ACC112 (cell line): ENCODE measurements at regions not wholly inside any gene's neighbourhood (a gene's known extent, or its start where the extent isn't known, plus 50 kb on each side); places are given as distances from the start of the nearest gene placed in this dataset.

ENCODE experiments used
- H2AFZ ChIP-seq: fragments of 200-600 bp; sonication (generic); one replicate; pipeline ENCODE4 v1.6.0; 2017; ENCODE audit warnings: antibody characterized with exemption, low read length; ENCODE audit not compliant: unreplicated experiment
- H3K27ac ChIP-seq: fragments of 200-600 bp; sonication (generic); 2 replicates; pipeline ENCODE4 v1.5.1; 2014; ENCODE audit warnings: low read depth, mild to moderate bottlenecking, antibody characterized with exemption, low read length, moderate library complexity
- H3K27me3 ChIP-seq: fragments of 200-600 bp; sonication (generic); 2 replicates; pipeline ENCODE4 v1.6.1; 2014; ENCODE audit warnings: mild to moderate bottlenecking, antibody characterized with exemption, low read length, moderate library complexity, mixed read lengths; ENCODE audit not compliant: insufficient read depth
- H3K36me3 ChIP-seq: fragments of 200-600 bp; sonication (generic); 2 replicates; pipeline ENCODE4 v1.6.1; 2016; ENCODE audit warnings: mild to moderate bottlenecking, antibody characterized with exemption, low read length, moderate library complexity, mixed read lengths; ENCODE audit not compliant: insufficient read depth
- H3K4me1 ChIP-seq: fragments of 200-600 bp; sonication (generic); one replicate; pipeline ENCODE4 v1.6.1; 2016; ENCODE audit warnings: low read length, mixed read lengths; ENCODE audit not compliant: insufficient read depth, unreplicated experiment, control insufficient read depth
- H3K4me3 ChIP-seq: fragments of 200-600 bp; sonication (generic); 2 replicates; pipeline ENCODE4 v1.5.1; 2014; ENCODE audit warnings: mild to moderate bottlenecking, low read depth, low read length
- H3K79me2 ChIP-seq: fragments of 200-600 bp; sonication (generic); one replicate; pipeline ENCODE4 v1.6.0; 2016; ENCODE audit warnings: low read length; ENCODE audit not compliant: control insufficient read depth, unreplicated experiment, insufficient read depth

DNA sequence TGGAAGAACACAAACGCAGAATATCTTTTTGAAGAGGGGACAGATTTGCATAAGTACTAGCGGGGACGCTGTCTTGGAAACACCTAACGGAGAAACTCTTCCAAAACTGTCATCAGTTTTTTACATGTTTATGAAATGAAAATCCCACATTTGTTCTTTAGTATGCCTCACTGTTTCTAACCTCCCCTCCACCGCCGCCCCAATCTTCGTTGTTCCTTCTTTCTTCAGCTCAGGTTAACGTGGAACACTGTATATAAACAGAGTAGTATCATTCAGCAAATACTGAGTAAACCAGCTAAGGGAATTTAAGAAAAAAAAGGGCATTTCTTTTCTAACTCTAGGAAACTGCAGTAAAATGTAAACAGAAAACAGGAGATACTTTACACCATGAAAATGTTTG, 2345.6 kb downstream of the PCDH7 start:
- Histone ChIP-seq H3K36me3 (no peaks in the 10 kb centered on the region), H3K4me1 (peaks cover 27% of the 10 kb centered on the region), H2AFZ (no peak overlapping the region), H3K79me2 (no peaks in the 10 kb centered on the region), H3K27me3 (no peaks in the 10 kb centered on the region), H3K4me3 (no peak overlapping the region), H3K27ac (no peak overlapping the region)

DNA sequence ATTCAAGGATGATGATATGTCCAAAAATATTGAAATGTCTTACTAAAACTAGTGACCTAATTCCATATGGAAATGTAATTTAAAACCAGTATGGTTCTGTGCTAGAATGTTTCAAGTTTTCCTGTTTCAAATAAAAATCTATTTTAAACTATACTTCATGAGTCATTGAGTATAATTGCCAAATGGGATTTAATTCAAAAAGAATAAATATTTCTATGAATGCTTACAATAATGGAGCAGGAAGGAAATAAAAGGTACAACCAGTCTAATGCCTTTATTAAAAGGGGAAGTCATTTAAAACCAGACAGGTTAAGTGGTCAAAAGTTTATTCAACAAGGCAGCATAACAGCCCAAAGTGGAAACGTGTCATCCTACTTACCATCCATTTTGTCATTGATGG, 2347.1 kb downstream of the PCDH7 start:
- H3K27ac ChIP-seq, result no peak overlapping the region
- no peak overlapping the region for H3K4me3 ChIP-seq
- no peaks in the 10 kb centered on the region for H3K79me2 ChIP-seq
- peaks cover 32% of the 10 kb centered on the region for H3K4me1 ChIP-seq
- H3K27me3 ChIP-seq, result no peaks in the 10 kb centered on the region
- H2AFZ ChIP-seq, result peak overlapping the region; percentile 34
- H3K36me3 ChIP-seq, result no peaks in the 10 kb centered on the region

DNA sequence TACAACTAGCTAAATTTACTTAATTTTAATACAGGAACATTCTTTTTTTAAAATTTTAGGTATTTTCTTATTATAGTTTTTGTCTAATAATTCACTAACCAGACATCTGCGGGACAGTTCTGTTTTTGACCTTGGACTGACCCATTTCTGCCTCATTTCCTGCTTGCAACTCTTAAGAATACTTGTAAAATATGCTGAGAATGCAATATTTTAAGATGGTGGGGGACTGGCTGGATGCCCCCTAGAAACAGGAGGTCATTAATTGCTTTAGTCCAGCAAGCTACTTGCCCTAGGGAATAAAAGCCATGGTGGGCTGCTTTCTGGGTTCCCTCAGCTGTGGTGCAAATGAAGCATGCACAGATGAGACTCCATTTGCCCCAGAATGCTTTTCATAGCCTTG, 2348.4 kb downstream of the PCDH7 start:
- no peaks in the 10 kb centered on the region for H3K27me3 ChIP-seq
- no peak overlapping the region for H3K4me3 ChIP-seq
- H3K79me2 ChIP-seq, result no peaks in the 10 kb centered on the region

DNA sequence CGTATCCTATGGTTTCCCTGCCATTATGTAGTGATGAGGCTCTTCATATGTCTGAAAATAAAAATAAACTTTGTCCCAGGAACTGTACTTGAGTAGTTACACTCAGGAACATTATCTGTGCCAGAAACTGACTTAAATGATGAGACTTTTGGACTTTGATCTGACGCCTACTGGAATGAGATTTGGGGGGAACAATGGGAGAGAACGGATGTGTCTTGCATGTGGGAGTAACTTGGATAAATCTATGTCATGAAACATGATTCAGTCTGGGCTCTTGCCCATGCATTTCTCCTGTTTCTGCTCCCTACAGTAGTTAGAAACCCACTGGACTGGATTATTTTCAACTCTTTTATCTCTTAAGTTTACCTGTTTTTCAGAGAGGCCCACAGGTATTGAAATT, 2351.4 kb downstream of the PCDH7 start:
- Histone ChIP-seq H3K79me2 (no peaks in the 10 kb centered on the region), H2AFZ (peak overlapping the region; percentile 79), H3K4me3 (peak overlapping the region; percentile 60; the same call in 1 of the 2 replicates), H3K4me1 (peaks cover 33% of the 10 kb centered on the region), H3K36me3 (no peaks in the 10 kb centered on the region), H3K27me3 (no peaks in the 10 kb centered on the region), H3K27ac (peak overlapping the region; percentile 19)

More for the DNA sequence above, 2348.4 kb downstream of the PCDH7 start:
- H3K27ac ChIP-seq, result no peak overlapping the region
- peaks cover 29% of the 10 kb centered on the region for H3K4me1 ChIP-seq
- no peak overlapping the region for H2AFZ ChIP-seq
- H3K36me3 ChIP-seq, result no peaks in the 10 kb centered on the region

DNA sequence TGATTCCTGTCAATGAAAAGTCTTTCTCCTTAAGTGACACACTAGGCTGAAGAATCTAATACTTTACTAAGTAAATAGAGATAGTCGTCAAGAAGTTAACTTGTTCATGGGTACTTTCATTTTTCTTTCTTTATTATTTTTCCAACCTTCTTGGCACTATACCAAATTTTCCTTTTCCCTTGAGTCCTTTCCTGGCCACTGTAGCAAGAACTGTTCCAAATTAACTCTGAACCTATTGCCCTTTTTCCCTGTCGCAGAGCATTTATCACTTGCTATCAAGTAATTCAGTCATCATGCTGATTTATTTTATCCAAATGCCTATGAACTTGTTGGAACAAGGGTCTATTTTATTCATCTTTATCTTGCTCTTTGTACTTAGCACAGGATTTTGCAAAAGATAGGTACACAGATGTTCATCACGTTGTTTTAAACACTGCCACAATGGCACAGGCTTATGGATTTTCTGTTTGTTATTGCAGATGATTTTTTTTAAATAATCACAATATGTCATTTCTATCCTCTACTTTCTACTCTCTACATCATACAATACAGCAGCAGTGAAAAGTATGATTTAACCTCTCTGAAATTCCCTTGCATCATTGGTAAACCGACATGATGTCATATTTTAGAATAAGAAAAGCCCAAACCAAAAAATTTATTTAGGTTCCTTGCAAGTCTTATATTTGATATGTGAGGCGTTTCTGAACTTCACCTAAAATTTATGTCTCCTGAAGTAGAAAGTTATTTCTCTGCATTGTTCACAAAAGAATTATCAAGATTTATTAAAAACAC, 2352.3 kb downstream of the PCDH7 start:
- Histone ChIP-seq H3K27me3 (no peaks in the 10 kb centered on the region), H3K79me2 (no peaks in the 10 kb centered on the region), H3K4me1 (peaks cover 27% of the 10 kb centered on the region), H2AFZ (peak overlapping the region; percentile 19), H3K4me3 (peak overlapping the region; percentile 60), H3K36me3 (no peaks in the 10 kb centered on the region), H3K27ac (peak overlapping the region; percentile 30)

DNA sequence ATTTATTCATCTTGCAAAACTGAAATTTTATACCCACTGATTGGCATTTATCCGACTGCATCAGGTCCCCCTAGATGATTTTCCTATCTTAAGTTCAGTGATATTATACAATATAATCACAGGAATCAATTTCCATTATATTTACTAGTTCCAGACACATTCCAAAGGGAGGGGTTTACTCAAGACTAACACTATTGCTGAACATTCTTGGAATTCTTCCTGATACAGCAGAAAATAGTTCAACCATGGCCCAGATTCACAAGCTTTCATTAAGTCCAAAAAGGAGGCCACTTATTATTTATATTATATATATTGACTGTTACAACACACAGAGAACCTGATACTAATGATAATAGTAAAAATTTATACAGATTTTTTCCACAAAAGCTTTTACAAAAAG, 2353.6 kb downstream of the PCDH7 start:
- peak overlapping the region; percentile 74 for H2AFZ ChIP-seq
- peaks cover 26% of the 10 kb centered on the region for H3K4me1 ChIP-seq
- no peaks in the 10 kb centered on the region for H3K27me3 ChIP-seq
- no peaks in the 10 kb centered on the region for H3K79me2 ChIP-seq
- H3K27ac ChIP-seq, result peak overlapping the region; percentile 30
- no peak overlapping the region for H3K4me3 ChIP-seq
- H3K36me3 ChIP-seq, result no peaks in the 10 kb centered on the region

DNA sequence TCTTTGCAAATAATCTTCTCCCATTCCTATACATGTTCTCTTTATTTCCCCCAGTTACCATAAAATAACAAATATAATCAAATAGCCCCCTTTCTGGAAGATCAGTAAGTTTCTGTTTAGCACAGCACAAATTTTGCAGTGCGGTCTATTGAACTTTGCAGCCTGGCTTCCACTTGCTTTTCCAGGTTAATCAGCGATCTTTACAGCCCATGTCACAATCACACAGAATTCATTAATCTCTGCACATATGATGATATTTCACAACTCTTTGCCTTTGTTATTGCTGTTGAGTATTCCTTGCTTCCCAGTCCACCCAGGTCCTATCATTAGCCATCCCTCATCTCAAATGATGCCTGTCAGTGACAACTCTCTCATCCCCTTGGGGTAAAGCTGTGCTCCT, 2358.0 kb downstream of the PCDH7 start:
- no peaks in the 10 kb centered on the region for H3K79me2 ChIP-seq
- H3K4me1 ChIP-seq, result peaks cover 13% of the 10 kb centered on the region
- no peaks in the 10 kb centered on the region for H3K27me3 ChIP-seq
- no peak overlapping the region for H3K27ac ChIP-seq
- H3K36me3 ChIP-seq, result no peaks in the 10 kb centered on the region
- H3K4me3 ChIP-seq, result no peak overlapping the region
- H2AFZ ChIP-seq, result no peak overlapping the region

DNA sequence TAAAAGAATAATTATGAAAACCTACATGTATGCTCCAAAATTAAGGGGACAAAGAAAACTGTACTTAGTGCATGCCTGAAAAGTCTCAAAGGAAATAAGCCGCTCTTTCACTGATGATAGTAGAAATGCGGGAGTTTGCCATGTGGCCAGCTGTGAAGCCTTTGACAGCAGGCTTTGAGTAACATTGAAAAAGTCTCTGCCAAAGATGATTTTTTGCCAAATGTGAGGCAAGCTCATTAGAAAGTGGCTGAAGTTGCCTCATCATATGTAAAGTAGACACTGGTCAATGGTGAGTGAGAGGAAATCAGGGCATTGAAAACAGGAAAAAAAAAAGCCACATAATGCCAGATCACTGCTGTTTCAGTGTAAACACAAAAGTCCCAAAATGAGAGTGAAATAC, 2360.1 kb downstream of the PCDH7 start:
- H3K36me3 ChIP-seq, result no peaks in the 10 kb centered on the region
- H2AFZ ChIP-seq, result no peak overlapping the region
- H3K27ac ChIP-seq, result no peak overlapping the region
- H3K4me1 ChIP-seq, result no peaks in the 10 kb centered on the region
- H3K79me2 ChIP-seq, result no peaks in the 10 kb centered on the region
- H3K27me3 ChIP-seq, result no peaks in the 10 kb centered on the region
- no peak overlapping the region for H3K4me3 ChIP-seq

DNA sequence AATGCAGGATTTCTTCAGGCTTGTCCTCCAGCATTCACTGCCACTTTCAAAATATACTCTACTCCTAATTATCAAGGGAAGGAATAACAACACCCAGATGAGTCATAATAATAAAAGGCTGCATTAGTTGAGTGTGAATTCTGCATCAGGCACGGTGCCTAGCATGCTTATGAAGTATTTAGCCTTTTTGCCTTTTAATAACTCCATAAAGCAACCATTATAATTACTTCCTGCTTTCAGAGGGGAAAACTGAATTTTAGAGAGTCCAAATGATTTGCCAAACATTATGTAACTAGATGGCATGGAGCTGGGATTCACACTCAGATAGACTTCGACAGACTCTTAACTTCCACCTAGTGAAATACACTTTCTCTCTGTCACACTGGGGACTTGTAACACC, 2365.5 kb downstream of the PCDH7 start:
- no peak overlapping the region for H2AFZ ChIP-seq
- H3K36me3 ChIP-seq, result no peaks in the 10 kb centered on the region
- H3K27ac ChIP-seq, result no peak overlapping the region
- H3K79me2 ChIP-seq, result no peaks in the 10 kb centered on the region
- no peak overlapping the region for H3K4me3 ChIP-seq
- H3K4me1 ChIP-seq, result peaks cover 31% of the 10 kb centered on the region
- H3K27me3 ChIP-seq, result no peaks in the 10 kb centered on the region

DNA sequence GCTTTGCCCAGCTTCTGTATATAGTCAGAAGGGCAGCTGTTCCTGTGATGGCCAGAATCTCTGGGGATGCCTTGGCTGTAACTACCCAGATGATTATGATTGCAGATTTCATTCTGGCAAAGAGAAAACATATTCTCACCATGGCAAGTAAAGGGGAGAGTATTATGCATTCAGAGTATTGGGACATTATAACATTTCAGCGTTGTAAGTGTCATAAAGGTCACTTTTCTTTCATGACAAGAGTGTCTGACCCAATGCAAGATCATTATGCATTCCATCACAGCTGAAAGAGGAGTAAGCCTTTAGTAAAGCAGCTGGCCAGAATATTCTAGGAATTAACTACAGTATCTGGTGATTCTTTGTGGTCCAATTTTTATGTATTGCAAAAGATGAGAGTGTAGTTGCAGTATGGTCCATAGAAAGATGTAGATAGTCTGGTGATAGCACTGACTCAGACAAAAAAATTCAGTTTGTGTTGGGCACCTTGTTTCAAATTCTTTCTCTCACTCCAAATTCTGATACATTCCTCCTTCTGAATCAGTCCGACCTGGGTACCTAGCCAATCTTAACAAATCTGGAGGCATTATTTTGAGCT, 2366.3 kb downstream of the PCDH7 start:
- Histone ChIP-seq H3K4me1 (peaks cover 31% of the 10 kb centered on the region), H3K27ac (no peak overlapping the region), H3K4me3 (no peak overlapping the region), H3K36me3 (no peaks in the 10 kb centered on the region), H2AFZ (peak overlapping the region; percentile 22), H3K27me3 (no peaks in the 10 kb centered on the region), H3K79me2 (no peaks in the 10 kb centered on the region)

DNA sequence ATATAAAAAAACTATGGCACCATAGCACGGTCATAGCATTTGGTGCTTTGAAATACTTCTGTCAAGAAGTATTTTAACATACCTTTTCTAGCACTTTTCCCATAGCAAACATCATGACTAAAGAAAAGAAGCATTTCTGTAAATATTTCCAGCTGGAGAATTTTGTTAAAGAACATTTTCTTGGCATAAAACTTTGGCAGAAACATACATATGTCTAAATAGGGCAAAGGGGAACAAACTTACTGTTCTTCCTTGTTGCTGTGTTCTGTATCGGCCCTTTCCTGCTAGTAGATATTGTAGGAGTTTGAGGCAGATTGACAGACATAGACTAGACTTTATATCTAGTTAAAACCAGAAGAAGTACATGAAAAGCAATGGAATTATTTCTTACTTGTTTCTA, 2368.5 kb downstream of the PCDH7 start:
- H3K27me3 ChIP-seq, result no peaks in the 10 kb centered on the region
- H3K4me3 ChIP-seq, result no peak overlapping the region
- H2AFZ ChIP-seq, result peak overlapping the region; percentile 14
- H3K27ac ChIP-seq, result no peak overlapping the region
- no peaks in the 10 kb centered on the region for H3K79me2 ChIP-seq
- H3K4me1 ChIP-seq, result peaks cover 36% of the 10 kb centered on the region
- no peaks in the 10 kb centered on the region for H3K36me3 ChIP-seq
